T47D (cell line): ENCODE measurements at regions not wholly inside any gene's neighbourhood (a gene's known extent, or its start where the extent isn't known, plus 50 kb on each side); places are given as distances from the start of the nearest gene placed in this dataset.

ENCODE experiments used
- DNase-seq, 2 experiments: peaks; one replicate each; pipeline versions ENCODE4 v3.0.0 to v3.0.0-alpha.2; 2011 to 2012; ENCODE audit warnings: low read depth in 1 of 2, low spot score in 1 of 2
- JUND ChIP-seq: IDR thresholded peaks from 2 replicates; pipeline ENCODE4 v1.6.1; 2012; ENCODE audit warnings: low read depth
- in situ Hi-C: cut with HindIII; loops from 2 replicates; pipeline ENCODE4 v1.10.0; 2016; ENCODE audit warnings: low sequenced_read_pairs, low pct_unique_long_range_greater_than_20kb

GRCh38 chr10:6738112-6738768 is 158.2 kb upstream of the PRKCQ start:
- peak in 1 of 2 experiments; percentile 27 for DNase-seq
- no peak for TF ChIP-seq JUND
- in situ Hi-C loops, result no loop called here

- no peak for TF ChIP-seq JUND
- in situ Hi-C loops, result no loop called here
- no peak for DNase-seq
These were observed 157.7 kb upstream of the PRKCQ start for GRCh38 chr10:6737758-6738111.

DNA sequence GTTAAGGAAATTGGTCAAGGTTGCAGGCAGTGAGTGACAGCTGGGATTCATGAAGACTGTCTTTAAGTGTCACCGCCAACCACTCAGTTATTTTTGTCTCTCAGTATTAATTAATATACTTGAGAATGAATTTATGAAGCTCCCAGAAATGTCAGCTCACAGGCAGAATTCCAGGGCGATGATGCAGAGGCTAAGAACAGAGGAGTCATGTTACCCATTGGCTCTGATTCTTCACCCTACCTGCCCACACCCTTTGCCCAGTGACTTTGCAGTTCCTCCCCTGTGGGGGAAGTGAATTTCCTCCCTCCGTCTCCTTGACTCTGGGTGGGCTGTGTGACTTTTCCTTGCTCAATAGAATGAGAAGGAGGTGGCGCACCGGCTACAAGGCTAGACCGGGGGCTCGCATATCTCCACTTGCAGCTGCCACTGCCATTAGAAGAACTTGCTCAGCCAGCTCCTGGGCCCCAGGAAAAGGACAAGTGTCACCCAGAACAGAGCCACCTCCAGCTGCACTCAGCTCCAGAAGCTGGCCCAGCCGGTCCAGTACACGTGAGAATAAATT is 157.1 kb upstream of the PRKCQ start:
- peak in 1 of 2 experiments; percentile 55 for DNase-seq
- in situ Hi-C loops, result no loop called here

DNA sequence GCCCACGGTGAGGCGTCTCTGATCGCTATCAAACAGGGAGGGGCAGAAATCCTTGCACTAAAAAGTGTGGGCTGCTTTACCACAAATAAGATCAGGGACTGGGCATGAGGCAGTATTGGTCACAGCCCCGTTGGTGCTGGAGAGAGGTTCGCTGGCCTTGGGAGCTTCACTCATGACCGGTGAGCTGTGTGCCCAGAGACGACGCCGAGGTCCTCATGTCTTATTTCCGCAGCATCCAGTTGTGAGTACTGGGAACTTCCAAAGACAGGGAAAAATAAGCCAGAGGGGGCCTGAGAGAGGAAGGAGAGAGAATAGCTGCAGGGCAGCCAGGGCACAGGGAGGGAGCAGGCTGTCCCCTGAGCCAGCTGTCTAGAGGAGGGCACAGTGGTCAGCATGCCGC is 154.2 kb upstream of the PRKCQ start:
- DNase-seq, result no peak
- no peak for TF ChIP-seq JUND
- in situ Hi-C loops, result no loop called here

More for the DNA sequence above, 157.1 kb upstream of the PRKCQ start:
- TF ChIP-seq JUND, result no peak

DNA sequence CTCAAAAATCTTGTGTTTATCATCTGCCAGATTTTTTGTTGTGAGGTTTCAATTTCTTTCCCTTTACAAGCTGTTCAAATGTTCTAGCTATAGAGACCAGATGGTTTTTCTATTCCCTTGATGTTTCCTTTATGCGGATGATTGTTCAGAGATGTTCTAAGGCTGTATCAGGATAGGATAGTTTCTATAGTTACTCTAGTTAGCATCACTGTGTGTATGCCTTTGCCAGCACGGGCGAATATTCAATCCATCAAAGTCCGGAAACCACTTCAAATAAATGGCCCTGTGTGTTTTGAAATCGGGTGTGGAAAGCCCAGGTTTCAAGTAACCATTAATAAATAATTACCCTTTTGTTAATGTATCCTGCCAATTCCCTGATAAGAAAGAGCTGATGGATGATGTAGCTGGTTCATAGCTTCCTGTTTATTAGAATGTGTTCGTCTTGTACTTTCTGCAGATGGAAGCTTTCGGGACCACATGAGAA is 149.8 kb upstream of the PRKCQ start:
- in situ Hi-C loops, result no loop called here
- TF ChIP-seq JUND, result no peak
- no peak for DNase-seq

DNA sequence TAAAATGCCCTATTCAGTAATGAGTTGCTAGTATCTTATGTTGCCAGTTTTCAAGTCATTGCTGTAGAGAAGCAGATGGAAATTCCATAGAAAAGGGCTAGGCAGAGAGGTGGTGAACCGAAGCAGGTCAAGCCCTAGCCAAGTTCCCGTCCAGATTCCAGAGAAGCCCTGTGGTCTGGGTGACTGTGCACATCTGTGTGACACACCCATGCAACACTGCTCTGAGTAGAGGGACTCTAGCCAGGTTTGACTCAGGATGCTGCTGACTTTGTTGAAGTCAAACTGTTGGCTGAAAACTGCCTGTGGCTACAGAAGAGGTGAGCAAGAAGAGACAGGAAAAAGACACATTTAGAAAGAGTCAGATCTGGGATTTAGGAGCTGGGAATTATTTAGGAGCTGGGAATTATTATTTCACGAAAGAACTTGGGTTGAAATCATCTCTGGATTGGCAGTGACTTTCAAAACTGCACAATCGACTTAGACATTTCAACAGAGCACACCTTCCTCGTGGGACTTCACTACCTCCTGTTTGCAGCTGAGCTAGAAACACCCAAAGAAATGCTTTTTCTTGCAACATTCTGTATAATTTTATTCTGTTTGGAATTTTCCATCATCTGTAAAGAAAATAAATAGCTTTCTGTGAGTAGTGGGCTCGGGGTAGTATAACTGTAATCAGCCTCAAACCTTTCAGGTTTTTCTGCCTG is 149.1 kb upstream of the PRKCQ start:
- in situ Hi-C loops, result no loop called here
- DNase-seq, result no peak
- TF ChIP-seq JUND, result no peak

DNA sequence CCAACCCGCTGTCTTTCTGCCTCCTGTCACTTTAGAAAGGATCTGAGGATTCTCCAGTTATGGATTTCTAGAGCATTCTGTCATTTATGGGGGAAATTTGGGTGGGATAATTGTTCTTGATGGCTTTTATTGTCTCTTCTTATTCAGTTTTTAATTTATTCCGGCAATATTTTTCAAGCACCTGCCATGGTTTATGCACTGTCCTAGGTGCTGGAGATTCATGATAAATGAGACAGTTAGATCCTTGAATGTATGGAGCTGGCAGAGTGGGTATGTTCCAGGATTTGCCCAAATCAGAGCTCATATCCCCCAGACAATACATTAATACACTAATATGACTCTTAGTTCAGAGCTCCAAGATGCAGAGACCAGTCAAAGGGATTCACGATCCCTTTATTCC is 146.8 kb upstream of the PRKCQ start:
- TF ChIP-seq JUND, result no peak
- in situ Hi-C loops, result no loop called here
- DNase-seq, result no peak

- in situ Hi-C loops, result no loop called here
- no peak for DNase-seq
- no peak for TF ChIP-seq JUND
These were observed 142.5 kb upstream of the PRKCQ start for GRCh38 chr10:6722616-6723004.

GRCh38 chr10:6721964-6722615 is 142.0 kb upstream of the PRKCQ start:
- in situ Hi-C loops, result no loop called here
- DNase-seq, result no peak
- TF ChIP-seq JUND, result no peak

DNA sequence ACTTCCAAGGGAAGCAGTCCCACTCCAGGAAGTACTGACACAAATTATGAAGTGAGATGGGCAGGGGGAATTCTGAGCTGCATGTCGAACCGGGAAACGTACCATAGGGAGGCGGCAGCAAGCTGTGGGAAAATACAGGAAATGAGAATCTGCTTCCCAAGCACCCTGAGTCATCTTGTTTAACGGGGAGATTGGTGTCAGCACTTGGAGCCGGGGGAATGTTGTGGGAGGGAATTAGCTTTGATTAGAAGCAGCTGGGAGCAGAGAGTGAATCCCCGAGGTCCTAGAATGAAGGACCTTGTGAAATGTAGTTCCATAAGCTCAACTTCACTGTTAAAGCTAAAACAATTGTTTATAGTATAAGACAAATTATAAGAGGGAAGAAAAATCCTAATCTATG is 141.4 kb upstream of the PRKCQ start:
- in situ Hi-C loops, result no loop called here
- no peak for DNase-seq
- no peak for TF ChIP-seq JUND

DNA sequence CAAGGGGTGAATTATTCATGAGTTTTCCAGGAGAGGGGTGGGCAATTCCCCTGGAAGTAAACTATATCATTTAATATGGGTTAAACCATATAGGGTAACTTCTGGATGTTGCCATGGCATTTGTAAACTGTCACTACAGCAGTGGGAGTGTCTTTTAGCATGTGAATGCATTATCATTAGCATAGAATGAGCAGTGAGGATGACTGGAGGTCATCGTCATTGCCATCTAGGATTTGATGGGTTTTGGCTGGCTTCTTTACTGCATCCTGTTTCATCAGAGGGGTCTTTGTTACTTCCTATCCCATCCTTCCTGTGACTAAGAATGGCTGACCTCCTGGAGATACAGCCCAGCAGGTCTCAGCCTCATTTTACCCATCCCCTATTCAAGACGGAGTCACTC is 139.5 kb upstream of the PRKCQ start:
- in situ Hi-C loops, result no loop called here
- no peak for DNase-seq
- no peak for TF ChIP-seq JUND

- in situ Hi-C loops, result no loop called here
These were observed 138.5 kb upstream of the PRKCQ start for GRCh38 chr10:6718550-6718949.

DNA sequence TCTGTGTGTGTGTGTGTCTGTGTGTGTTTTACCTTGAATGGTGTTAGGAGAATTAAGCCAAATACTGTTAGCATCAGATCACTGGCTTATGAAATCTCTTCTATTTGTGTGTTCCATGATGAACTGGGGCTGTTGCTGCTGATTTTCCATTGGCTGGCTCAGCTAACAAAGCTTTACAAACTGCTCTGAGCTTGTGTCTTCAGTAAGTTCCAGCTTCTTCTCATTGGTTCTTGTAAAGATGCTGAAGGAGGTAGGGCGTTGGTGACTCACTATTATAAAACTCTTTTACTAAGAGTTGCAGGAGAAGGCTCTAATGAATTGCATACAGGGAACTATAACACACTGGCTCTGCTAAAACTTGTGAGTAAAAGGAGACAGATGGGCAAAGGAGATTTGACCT is 136.4 kb upstream of the PRKCQ start:
- TF ChIP-seq JUND, result no peak
- in situ Hi-C loops, result no loop called here
- DNase-seq, result no peak

More at GRCh38 chr10:6718550-6718949, 138.5 kb upstream of the PRKCQ start:
- no peak for DNase-seq
- TF ChIP-seq JUND, result no peak
